ENCODE measurements at regions not wholly inside any gene's neighbourhood (a gene's known extent, or its start where the extent isn't known, plus 50 kb on each side); places are given as distances from the start of the nearest gene placed in this dataset.

DNA sequence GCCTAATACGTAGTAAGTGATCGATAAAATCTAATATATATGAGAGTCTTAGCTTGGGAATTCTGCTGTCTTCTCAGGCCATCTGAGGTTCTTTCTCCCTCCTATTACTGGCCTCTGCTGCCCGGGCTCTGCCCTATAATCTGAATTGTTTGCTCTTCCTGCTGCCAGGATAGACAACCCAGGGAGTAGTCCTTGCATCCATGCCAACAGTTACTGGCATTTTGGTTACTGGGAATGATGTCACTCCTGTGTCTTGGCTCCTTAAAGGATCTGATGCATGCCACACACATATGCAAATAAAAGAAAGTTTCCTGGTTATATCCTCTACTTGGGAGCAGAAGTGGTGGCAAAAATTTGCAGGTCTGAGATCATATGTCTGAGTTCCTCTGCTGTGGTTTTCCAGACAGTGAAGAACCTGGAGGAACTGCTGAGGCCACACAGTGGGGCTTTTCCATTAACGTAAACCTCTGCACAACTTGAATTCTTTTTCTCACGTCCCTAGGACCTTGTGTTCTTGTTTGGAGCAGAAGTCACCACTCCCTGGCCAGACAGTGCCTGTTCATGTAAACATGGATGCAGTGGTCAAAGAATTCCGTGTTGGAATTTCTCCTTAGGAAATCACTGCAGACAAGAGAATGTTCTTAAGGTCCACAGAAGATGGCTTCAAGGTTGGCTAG, 320.6 kb upstream of the TBX3 start:
- no peak overlapping the region for H3K27ac ChIP-seq (ENCODE audit: low read depth in 1 of 2, low read length in 2 of 2)
- no peak overlapping the region for H3K4me2 ChIP-seq (replicated peaks; ENCODE audit: extremely low read depth, low read length, poor library complexity, severe bottlenecking)
- 85% methylated on average over 3 of the region's 6 CpGs for WGBS (ENCODE audit: insufficient coverage)
- no peaks in the 10 kb centered on the region for H3K36me3 ChIP-seq (replicated peaks in 1 of 2; ENCODE audit: control insufficient read depth in 1 of 2, insufficient read depth in 2 of 2, low read length in 2 of 2)
- H3K27me3 Mint-ChIP-seq (ENCODE audit: low read depth in 3 of 3) = peaks cover 5 to 13% (median 9%) of the 10 kb centered on the region in 3 donors
- intact Hi-C loops (cut with micrococcal nuclease) = no loop called here
- TF ChIP-seq, protein P1, sequence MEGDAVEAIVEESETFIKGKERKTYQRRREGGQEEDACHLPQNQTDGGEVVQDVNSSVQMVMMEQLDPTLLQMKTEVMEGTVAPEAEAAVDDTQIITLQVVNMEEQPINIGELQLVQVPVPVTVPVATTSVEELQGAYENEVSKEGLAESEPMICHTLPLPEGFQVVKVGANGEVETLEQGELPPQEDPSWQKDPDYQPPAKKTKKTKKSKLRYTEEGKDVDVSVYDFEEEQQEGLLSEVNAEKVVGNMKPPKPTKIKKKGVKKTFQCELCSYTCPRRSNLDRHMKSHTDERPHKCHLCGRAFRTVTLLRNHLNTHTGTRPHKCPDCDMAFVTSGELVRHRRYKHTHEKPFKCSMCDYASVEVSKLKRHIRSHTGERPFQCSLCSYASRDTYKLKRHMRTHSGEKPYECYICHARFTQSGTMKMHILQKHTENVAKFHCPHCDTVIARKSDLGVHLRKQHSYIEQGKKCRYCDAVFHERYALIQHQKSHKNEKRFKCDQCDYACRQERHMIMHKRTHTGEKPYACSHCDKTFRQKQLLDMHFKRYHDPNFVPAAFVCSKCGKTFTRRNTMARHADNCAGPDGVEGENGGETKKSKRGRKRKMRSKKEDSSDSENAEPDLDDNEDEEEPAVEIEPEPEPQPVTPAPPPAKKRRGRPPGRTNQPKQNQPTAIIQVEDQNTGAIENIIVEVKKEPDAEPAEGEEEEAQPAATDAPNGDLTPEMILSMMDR (IDR thresholded peaks at IDR 0.05) = no peak
- no peak overlapping the region for H3K27ac Mint-ChIP-seq
- no peak overlapping the region for H3K4me3 ChIP-seq (replicated peaks in 1 of 3; ENCODE audit: low read depth in 2 of 3, low read length in 3 of 3)
- H3K36me3 Mint-ChIP-seq = no peaks in the 10 kb centered on the region
- no peaks in the 10 kb centered on the region for H3K9me3 ChIP-seq (replicated peaks in 1 of 2; ENCODE audit: control insufficient read depth in 1 of 2, insufficient read depth in 1 of 2, low read length in 2 of 2)
- H3K4me3 Mint-ChIP-seq = no peak overlapping the region
- no peaks in the 10 kb centered on the region for H4K20me1 ChIP-seq (ENCODE audit: insufficient read depth, low read length)
- H3K9ac ChIP-seq (ENCODE audit: insufficient read depth, low read length, poor library complexity, severe bottlenecking) = no peak overlapping the region
- H3K79me2 ChIP-seq (ENCODE audit: insufficient read depth, low read length) = no peaks in the 10 kb centered on the region
- no peak overlapping the region for H2AFZ ChIP-seq (ENCODE audit: insufficient read depth, low read depth, low read length, poor library complexity, severe bottlenecking)
- no peak for DNase-seq
- no peaks in the 10 kb centered on the region for H3K4me1 ChIP-seq (ENCODE audit: control insufficient read depth in 1 of 2, insufficient read depth in 2 of 2, low read length in 2 of 2)
- peaks cover 0 to 7% (median 1%) of the 10 kb centered on the region in 7 donors for H3K9me3 Mint-ChIP-seq
- peaks cover 0 to 5% of the 10 kb centered on the region in 2 donors for H3K27me3 ChIP-seq (ENCODE audit: control insufficient read depth in 2 of 2, insufficient read depth in 2 of 2, low read length in 2 of 2)
- H3K4me1 Mint-ChIP-seq = no peaks in the 10 kb centered on the region

DNA sequence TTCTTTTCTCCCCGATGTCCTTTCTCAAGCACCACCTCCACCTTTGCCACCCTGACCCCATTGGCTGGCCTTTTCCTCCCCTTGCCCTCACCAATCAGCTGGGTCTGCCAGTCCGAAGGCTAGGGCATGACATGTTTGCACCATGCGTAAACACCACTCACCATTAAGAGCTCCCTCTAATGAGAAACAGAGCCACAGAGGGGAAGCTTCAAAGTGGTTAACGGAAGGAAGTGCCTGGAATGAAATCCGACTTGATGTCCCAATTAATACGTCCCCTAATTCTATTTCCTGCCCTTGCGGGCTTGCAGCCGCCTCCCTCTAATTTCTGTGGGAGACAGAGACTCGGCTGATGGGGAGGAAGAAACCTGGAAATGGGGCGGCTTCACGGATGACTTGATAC, 318.5 kb upstream of the TBX3 start:
- DNase-seq = no peak
- H3K27me3 ChIP-seq (ENCODE audit: control insufficient read depth in 2 of 2, insufficient read depth in 2 of 2, low read length in 2 of 2) = peaks cover 0 to 5% of the 10 kb centered on the region in 2 donors
- no peak overlapping the region for H3K4me3 ChIP-seq (replicated peaks in 1 of 3; ENCODE audit: low read depth in 2 of 3, low read length in 3 of 3)
- intact Hi-C loops (cut with micrococcal nuclease) = no loop called here
- H3K36me3 ChIP-seq (replicated peaks in 1 of 2; ENCODE audit: control insufficient read depth in 1 of 2, insufficient read depth in 2 of 2, low read length in 2 of 2) = no peaks in the 10 kb centered on the region
- Mint-ChIP-seq H3K9me3 (peaks cover 0 to 4% (median 0%) of the 10 kb centered on the region in 7 donors), H3K27ac (no peak overlapping the region), H3K36me3 (no peaks in the 10 kb centered on the region), H3K4me1 (no peaks in the 10 kb centered on the region), H3K4me3 (no peak overlapping the region), H3K27me3 (ENCODE audit: low read depth in 3 of 3) (peaks cover 5 to 13% (median 9%) of the 10 kb centered on the region in 3 donors)
- H3K27ac ChIP-seq (ENCODE audit: low read depth in 1 of 2, low read length in 2 of 2) = no peak overlapping the region
- H3K4me2 ChIP-seq (replicated peaks; ENCODE audit: extremely low read depth, low read length, poor library complexity, severe bottlenecking) = no peak overlapping the region
- TF ChIP-seq, protein P1 (IDR thresholded peaks at IDR 0.05) = no peak
- WGBS (ENCODE audit: insufficient coverage) = 40% methylated on average over 5 of the region's 11 CpGs
- no peaks in the 10 kb centered on the region for H4K20me1 ChIP-seq (ENCODE audit: insufficient read depth, low read length)
- no peaks in the 10 kb centered on the region for H3K9me3 ChIP-seq (replicated peaks in 1 of 2; ENCODE audit: control insufficient read depth in 1 of 2, insufficient read depth in 1 of 2, low read length in 2 of 2)
- H2AFZ ChIP-seq (ENCODE audit: insufficient read depth, low read depth, low read length, poor library complexity, severe bottlenecking) = no peak overlapping the region
- no peaks in the 10 kb centered on the region for H3K79me2 ChIP-seq (ENCODE audit: insufficient read depth, low read length)
- H3K4me1 ChIP-seq (ENCODE audit: control insufficient read depth in 1 of 2, insufficient read depth in 2 of 2, low read length in 2 of 2) = no peaks in the 10 kb centered on the region
- H3K9ac ChIP-seq (ENCODE audit: insufficient read depth, low read length, poor library complexity, severe bottlenecking) = no peak overlapping the region
